Stimulated activated CD8-positive, alpha-beta memory T cell treated with anti-CD3 and anti-CD28 coated beads, Interleukin-7, amount 100 ng/mL, for 1 hour (primary cell): ENCODE measurements at regions not wholly inside any gene's neighbourhood (a gene's known extent, or its start where the extent isn't known, plus 50 kb on each side); places are given as distances from the start of the nearest gene placed in this dataset.

ENCODE experiments used
- DNase-seq, 2 donors: peaks; one replicate each; pipeline ENCODE4 v3.0.0-alpha.2; 2020; ENCODE audit warnings: low read depth in 2 of 2

- no peak for DNase-seq
Observed at GRCh38 chr1:209505044-209505443, 78.5 kb upstream of the CAMK1G start.

- DNase-seq, result no peak
Observed at GRCh38 chr1:209506101-209506500, 77.4 kb upstream of the CAMK1G start.

GRCh38 chr1:209509039-209509438 is 74.5 kb upstream of the CAMK1G start:
- no peak for DNase-seq

- no peak for DNase-seq
Observed at GRCh38 chr1:209510063-209510462, 73.5 kb upstream of the CAMK1G start.

- DNase-seq, result no peak
Observed at GRCh38 chr1:209511169-209511568, 72.3 kb upstream of the CAMK1G start.

GRCh38 chr1:209512821-209513220 is 70.7 kb upstream of the CAMK1G start:
- no peak for DNase-seq

- DNase-seq, result no peak
Observed at GRCh38 chr1:209513226-209513625, 70.3 kb upstream of the CAMK1G start.

- DNase-seq, result no peak
Observed at GRCh38 chr1:209516771-209517680, 66.5 kb upstream of the CAMK1G start.

GRCh38 chr1:209517681-209518050 is 65.8 kb upstream of the CAMK1G start:
- DNase-seq, result no peak

- no peak for DNase-seq
Observed at GRCh38 chr1:209519786-209520185, 63.7 kb upstream of the CAMK1G start.

GRCh38 chr1:209522826-209523225 is 60.7 kb upstream of the CAMK1G start:
- no peak for DNase-seq

GRCh38 chr1:209526137-209526536 is 57.4 kb upstream of the CAMK1G start:
- DNase-seq, result no peak

GRCh38 chr1:209527372-209527771 is 56.1 kb upstream of the CAMK1G start:
- no peak for DNase-seq

- no peak for DNase-seq
Observed at GRCh38 chr1:209527993-209528717, 55.4 kb upstream of the CAMK1G start.

GRCh38 chr1:209529233-209529632 is 54.3 kb upstream of the CAMK1G start:
- no peak for DNase-seq

GRCh38 chr1:209531006-209531405 is 52.5 kb upstream of the CAMK1G start:
- DNase-seq, result no peak

- no peak for DNase-seq
Observed at GRCh38 chr1:209531549-209531948, 52.0 kb upstream of the CAMK1G start.
